ENCODE measurements at regions not wholly inside any gene's neighbourhood (a gene's known extent, or its start where the extent isn't known, plus 50 kb on each side); places are given as distances from the start of the nearest gene placed in this dataset.

GRCh38 chr4:19728773-19729172 lies 522.9 kb upstream of the SLIT2 start:
- DNase-seq (ENCODE audit: low read depth in 4 of 4, low spot score in 2 of 4) = no peak

GRCh38 chr4:19727141-19727540 lies 524.6 kb upstream of the SLIT2 start:
- DNase-seq (ENCODE audit: low read depth in 4 of 4, low spot score in 2 of 4) = no peak

DNA sequence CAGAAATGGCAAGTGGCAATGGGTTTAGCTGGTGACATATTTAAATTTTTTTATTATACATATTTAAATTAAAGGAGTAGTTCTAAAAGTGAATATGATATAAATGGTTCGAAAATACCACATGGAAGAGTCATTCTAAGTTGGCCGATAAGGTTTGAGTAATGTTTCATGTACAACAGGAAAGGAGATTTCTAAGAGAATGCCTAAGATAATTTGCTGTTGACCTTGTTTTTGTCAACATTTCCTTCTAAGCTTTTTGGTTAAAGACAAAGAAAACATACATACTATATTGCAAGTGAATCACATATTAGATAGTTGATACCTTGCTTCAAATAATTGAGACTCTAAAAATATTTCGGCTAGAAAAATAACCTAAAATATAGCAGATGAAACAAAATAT lies 526.6 kb upstream of the SLIT2 start:
- no peak for DNase-seq (ENCODE audit: low read depth in 4 of 4, low spot score in 2 of 4)

GRCh38 chr4:19722404-19722803 lies 529.3 kb upstream of the SLIT2 start:
- no peak for DNase-seq (ENCODE audit: low read depth in 4 of 4, low spot score in 2 of 4)

GRCh38 chr4:19721587-19721986 lies 530.1 kb upstream of the SLIT2 start:
- no peak for DNase-seq (ENCODE audit: low read depth in 4 of 4, low spot score in 2 of 4)

- DNase-seq (ENCODE audit: low read depth in 4 of 4, low spot score in 2 of 4) = no peak
Observed at GRCh38 chr4:19720610-19721009, 531.1 kb upstream of the SLIT2 start.

GRCh38 chr4:19720190-19720589 lies 531.5 kb upstream of the SLIT2 start:
- no peak for DNase-seq (ENCODE audit: low read depth in 4 of 4, low spot score in 2 of 4)

DNA sequence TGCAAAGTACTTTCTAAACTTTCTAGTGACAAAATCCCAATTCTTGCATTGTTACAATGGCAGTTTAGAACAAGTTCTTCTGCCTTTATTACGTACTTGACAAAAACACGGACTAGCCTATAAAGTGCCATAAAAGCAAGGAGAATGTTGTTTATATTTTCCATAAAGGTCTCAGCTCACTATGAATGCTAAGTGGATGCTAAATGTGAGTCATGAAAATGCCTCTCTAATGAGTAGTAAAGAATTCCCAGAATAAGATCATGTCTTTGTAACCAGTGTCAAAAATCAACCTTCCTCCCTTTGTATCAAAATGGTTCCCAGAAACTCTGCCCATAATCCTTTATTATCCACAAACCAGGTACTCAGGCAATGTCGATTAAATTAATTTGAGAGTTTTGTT lies 539.8 kb upstream of the SLIT2 start:
- DNase-seq (ENCODE audit: low read depth in 4 of 4, low spot score in 2 of 4) = no peak

DNA sequence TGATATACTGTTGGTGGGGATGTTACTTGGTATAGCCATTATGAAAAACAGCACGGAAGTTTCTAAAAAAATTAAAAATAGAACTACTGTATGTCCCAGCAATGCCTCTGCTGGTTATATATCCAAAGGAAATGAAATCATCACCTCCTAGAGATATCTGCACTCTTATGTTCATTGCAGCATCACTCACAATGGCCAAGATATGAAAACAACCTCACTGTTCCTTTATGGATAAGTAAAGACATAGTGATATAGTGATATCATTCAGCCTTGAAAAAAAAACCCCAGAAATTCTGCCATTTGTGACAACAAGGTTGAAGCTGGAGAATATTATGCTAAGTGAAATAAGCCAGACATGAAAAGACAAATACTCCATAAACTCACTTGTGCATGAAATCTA lies 543.8 kb upstream of the SLIT2 start:
- DNase-seq (ENCODE audit: low read depth in 4 of 4, low spot score in 2 of 4) = no peak

- DNase-seq (ENCODE audit: low read depth in 4 of 4, low spot score in 2 of 4) = no peak
Observed at GRCh38 chr4:19703391-19703790, 548.3 kb upstream of the SLIT2 start.

DNA sequence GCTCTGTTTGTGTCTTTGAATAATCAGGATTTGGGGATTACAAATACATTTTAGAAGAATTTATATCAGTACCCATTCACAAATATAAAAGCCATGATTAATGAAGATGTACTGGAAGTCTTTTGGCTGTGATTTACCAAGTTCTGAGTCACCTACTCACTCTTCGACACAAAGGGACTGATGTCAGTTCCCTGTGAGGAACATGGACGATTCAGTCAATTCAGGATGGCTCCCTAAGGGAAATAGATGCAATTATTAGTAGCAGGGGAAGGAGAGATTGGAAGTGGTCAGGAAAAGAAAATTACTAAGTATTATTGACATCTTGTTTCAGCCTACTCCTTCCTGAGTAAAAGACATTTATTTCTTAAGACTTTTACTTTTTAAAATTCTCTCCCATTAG lies 550.7 kb upstream of the SLIT2 start:
- DNase-seq (ENCODE audit: low read depth in 4 of 4, low spot score in 2 of 4) = no peak

DNA sequence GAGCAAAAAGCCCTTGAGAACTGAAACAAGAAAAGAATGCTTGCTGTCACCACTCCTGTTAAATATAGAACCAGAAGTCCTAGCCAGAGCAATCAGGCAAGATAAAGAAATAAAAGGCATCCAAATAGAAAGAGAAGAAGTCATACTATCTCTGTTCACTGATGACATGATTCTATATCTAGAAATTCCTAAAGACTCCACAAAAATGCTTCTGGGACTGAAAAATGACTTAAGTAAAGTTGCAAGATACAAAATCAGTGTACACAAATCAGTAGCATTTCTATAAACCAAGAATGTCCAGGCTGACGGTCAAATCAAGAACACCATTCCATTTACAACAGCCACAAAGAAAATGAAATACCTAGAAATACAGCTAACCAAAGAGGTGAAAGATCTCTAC lies 552.7 kb upstream of the SLIT2 start:
- DNase-seq (ENCODE audit: low read depth in 4 of 4, low spot score in 2 of 4) = no peak

- no peak for DNase-seq (ENCODE audit: low read depth in 4 of 4, low spot score in 2 of 4)
Observed at GRCh38 chr4:19694812-19695211, 556.9 kb upstream of the SLIT2 start.

GRCh38 chr4:19693936-19694570 lies 557.7 kb upstream of the SLIT2 start:
- DNase-seq (ENCODE audit: low read depth in 4 of 4, low spot score in 2 of 4) = peak in 1 of 4 donors; percentile 40

GRCh38 chr4:19689511-19689910 lies 562.2 kb upstream of the SLIT2 start:
- DNase-seq (ENCODE audit: low read depth in 4 of 4, low spot score in 2 of 4) = no peak

GRCh38 chr4:19686456-19686855 lies 565.2 kb upstream of the SLIT2 start:
- no peak for DNase-seq (ENCODE audit: low read depth in 4 of 4, low spot score in 2 of 4)

DNA sequence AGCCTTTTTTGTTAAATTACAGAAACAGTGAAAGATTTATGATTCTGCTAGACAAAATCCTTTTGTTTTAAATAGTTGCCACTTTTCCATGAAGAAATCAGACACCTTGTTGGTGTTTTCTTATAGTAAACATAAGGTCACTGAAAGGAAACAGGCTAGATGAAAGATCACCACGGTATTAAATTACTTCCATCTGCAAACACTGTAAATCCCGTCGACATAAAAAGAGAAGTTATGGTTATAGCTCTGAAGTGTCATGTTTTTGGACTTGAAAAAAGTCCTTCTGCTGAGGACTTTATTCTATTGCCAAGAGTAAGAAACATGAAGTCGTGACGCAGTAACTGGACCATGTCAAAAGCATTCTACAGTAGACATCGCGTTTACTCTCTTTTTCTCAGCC lies 567.6 kb upstream of the SLIT2 start:
- DNase-seq (ENCODE audit: low read depth in 4 of 4, low spot score in 2 of 4) = peak; percentile 46 to 71 (median 59)

DNA sequence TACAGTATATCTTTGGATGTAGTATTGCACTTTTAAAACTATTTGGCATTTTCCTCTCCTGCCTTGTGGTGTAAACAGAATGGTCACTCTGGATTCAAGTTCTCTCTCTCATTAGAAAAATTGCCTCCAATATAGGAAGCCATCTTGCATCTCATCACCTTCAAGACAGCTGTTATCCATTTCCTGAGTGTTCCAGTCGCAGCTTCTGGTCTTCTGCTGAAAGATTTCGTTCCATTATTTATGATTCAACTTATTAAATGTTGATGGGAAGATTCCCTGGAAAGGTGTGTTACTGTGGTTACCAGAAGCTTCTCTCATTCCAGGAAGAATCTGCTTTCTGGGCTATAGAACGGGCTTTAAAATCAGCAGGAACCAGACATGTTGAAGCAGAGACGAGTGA lies 568.3 kb upstream of the SLIT2 start:
- no peak for DNase-seq (ENCODE audit: low read depth in 4 of 4, low spot score in 2 of 4)

DNA sequence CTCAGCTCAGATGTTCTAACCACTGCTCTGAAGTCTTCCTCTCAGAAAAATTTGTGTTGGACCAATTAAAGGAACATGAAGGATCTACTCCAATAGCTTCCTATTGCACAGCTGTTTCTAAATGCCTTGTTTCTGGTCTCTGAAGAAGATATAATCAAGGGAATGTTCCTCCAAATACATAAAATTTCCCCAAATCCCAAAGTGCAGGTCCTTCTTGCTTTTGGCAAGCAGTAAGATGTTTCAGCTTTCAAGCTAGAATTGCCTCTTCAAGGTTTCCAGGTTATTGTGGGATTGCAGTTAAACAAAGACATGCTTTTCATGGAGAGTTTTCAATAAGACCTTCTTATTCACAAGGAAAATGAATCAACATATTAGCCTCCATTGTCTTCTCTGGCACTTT lies 574.5 kb upstream of the SLIT2 start:
- no peak for DNase-seq (ENCODE audit: low read depth in 4 of 4, low spot score in 2 of 4)

GRCh38 chr4:19675172-19675811 lies 576.4 kb upstream of the SLIT2 start:
- DNase-seq (ENCODE audit: low read depth in 4 of 4, low spot score in 2 of 4) = no peak

DNA sequence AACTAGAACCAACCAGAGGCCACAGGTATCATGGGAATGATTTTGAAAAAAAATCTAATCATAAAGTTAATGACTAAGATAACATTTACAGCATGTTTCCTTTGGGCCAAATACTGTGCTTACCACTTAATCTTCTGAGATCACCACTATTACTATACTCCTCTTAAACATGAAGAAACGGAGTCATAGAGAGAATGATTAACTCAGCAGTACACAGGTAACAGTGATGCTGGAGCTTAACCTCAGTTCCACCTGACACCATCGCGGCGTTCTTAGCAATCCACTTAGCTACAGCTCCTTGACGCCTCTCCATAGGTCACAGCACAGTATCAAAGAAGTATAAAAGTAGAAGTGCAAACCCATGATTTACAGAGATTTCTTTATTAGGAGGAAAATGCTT lies 592.6 kb upstream of the SLIT2 start:
- peak in 1 of 4 donors; percentile 13 for DNase-seq (ENCODE audit: low read depth in 4 of 4, low spot score in 2 of 4)

DNA sequence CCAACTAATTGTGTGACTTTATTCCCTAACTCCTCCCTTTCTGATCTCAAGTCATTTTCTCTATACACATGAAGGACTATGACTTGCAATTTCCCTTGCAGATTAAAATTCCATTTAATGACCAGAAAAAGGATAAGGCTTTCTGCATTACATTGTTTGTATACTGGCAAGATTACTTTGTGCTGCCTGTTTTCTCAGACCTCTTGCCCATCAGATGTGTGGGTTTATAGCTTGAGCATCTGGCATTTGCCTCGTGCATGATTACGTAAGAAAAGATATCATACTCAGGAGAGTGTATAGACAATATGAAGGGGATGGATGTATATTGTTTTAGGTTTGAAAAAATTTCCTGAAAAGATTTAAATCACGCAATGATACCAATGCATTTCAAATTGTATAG lies 593.8 kb upstream of the SLIT2 start:
- DNase-seq (ENCODE audit: low read depth in 4 of 4, low spot score in 2 of 4) = no peak

DNA sequence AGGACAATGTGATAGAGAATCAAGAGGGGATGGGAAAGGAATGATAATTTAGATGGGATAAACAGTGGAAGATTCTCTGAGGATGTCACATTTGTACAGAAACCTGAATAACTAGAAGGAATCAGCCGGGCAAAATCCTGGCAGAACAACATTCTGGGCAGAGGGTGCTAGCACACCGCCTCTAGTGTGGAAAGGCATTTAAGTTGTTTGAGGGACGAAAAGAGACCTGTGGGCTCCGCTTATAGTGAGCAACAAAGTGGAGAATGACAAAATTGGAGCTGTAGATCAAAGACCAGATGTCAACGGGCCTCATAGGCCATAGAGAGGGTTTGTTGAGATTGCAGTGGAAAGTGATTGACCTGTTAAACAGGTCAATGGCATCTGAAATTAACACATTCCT lies 596.0 kb upstream of the SLIT2 start:
- DNase-seq (ENCODE audit: low read depth in 4 of 4, low spot score in 2 of 4) = no peak

Measured in left renal cortex interstitium (tissue), 4 donors.